Keratinocyte (primary cell): ENCODE measurements at regions not wholly inside any gene's neighbourhood (a gene's known extent, or its start where the extent isn't known, plus 50 kb on each side); places are given as distances from the start of the nearest gene placed in this dataset.

Experiments
- EZH2 ChIP-seq: IDR thresholded peaks from one replicate; pipeline ENCODE4 v1.6.1; 2012; ENCODE audit warnings: inconsistent platforms, mild to moderate bottlenecking, low read length, moderate library complexity
- TF ChIP-seq, protein P1 (sequence below), 3 experiments: IDR thresholded peaks in 1 of 3; conservative IDR thresholded peaks in 1 of 3; optimal IDR thresholded peaks in 1 of 3; 2 replicates in 2 of 3; 3 replicates in 1 of 3; pipeline versions ENCODE3 to v1.5.1; 2011; ENCODE audit warnings: low read length in 3 of 3, mild to moderate bottlenecking in 3 of 3, moderate library complexity in 2 of 3, control low read depth in 1 of 3, inconsistent platforms in 1 of 3; ENCODE audit not compliant: insufficient read depth in 2 of 3; ENCODE audit errors: extremely low read depth in 1 of 3

DNA sequence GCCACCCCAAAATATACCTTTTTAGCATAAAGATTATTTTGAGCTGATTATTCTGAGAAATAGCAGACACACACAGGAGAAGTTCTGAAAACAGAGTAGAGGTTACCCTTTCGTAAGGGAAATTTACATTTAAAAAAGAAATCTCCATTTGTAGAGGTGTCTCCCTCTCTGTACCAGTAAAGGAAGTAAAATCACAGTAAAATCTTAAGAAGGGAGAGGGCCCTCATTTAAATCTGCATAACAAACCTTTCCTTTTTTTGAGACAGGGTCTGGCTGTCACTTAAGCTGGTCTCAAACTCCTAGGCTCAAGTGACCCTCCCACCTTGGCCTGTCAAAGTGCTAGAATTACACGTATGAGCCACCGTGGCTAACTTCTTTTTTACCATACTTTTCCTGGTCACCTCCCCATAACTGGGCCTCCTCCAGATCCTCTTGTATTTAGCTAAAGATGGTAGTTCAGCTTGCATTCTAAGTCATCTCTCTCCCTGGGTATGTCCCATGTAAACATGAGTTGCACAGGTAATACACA lies 92.2 kb upstream of the INTU start:
- TF ChIP-seq, protein P1, sequence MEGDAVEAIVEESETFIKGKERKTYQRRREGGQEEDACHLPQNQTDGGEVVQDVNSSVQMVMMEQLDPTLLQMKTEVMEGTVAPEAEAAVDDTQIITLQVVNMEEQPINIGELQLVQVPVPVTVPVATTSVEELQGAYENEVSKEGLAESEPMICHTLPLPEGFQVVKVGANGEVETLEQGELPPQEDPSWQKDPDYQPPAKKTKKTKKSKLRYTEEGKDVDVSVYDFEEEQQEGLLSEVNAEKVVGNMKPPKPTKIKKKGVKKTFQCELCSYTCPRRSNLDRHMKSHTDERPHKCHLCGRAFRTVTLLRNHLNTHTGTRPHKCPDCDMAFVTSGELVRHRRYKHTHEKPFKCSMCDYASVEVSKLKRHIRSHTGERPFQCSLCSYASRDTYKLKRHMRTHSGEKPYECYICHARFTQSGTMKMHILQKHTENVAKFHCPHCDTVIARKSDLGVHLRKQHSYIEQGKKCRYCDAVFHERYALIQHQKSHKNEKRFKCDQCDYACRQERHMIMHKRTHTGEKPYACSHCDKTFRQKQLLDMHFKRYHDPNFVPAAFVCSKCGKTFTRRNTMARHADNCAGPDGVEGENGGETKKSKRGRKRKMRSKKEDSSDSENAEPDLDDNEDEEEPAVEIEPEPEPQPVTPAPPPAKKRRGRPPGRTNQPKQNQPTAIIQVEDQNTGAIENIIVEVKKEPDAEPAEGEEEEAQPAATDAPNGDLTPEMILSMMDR (optimal IDR thresholded peaks at IDR 0.05 in 1 of 3, IDR thresholded peaks at IDR 0.05 in 1 of 3, conservative IDR thresholded peaks at IDR 0.05 in 1 of 3; ENCODE audit: extremely low read depth in 1 of 3, insufficient read depth in 2 of 3, low read length in 3 of 3): no peak
- TF ChIP-seq EZH2: no peak
